ENCODE measurements at regions not wholly inside any gene's neighbourhood (a gene's known extent, or its start where the extent isn't known, plus 50 kb on each side); places are given as distances from the start of the nearest gene placed in this dataset.

DNA sequence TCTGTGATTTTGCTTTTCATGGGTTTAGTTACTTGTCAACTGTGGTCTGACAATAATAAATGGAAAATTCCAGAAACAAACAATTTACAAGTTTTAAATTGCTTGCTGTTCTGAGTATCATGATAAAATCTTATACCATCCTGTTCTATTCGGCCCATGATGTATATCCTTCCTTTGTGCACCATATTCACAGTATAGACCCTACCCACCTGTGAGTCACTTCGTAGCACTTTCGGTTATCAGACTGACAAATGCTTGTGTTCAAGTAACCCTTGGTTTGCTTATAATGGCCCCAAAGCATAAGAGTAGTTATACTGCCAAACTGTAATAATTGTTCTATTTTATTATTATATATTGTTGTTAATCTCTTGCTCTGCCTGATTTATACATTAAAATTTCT, 1183.4 kb upstream of the PCDH7 start:
- dilution Hi-C loops (cut with MboI; ENCODE audit: extremely low pct_ligation_motif_present, low sequenced_read_pairs) (no loop called here), intact Hi-C loops (cut with micrococcal nuclease) (no loop called here)
- TF ChIP-seq JUN (IDR thresholded peaks at IDR 0.05; ENCODE audit: borderline replicate concordance, insufficient read depth, insufficient read length, low read depth) (no peak), GATA2 (IDR thresholded peaks at IDR 0.05; ENCODE audit: insufficient read depth, insufficient read length, low read depth, low read length) (peak; percentile 14)
- H3K4me1 ChIP-seq (ENCODE audit: control insufficient read depth, extremely low read depth, insufficient read depth, low read length): no peaks in the 10 kb centered on the region
- H4K20me1 ChIP-seq (replicated peaks; ENCODE audit: control insufficient read depth, extremely low read depth, insufficient read depth, low read length): no peaks in the 10 kb centered on the region
- H3K36me3 ChIP-seq (ENCODE audit: control insufficient read depth in 2 of 2, extremely low read depth in 1 of 2, insufficient read depth in 2 of 2, low read length in 2 of 2): no peaks in the 10 kb centered on the region
- no peak overlapping the region for H3K9ac ChIP-seq (replicated peaks; ENCODE audit: extremely low read depth, insufficient read depth, low read length)
- no peaks in the 10 kb centered on the region for H3K27me3 ChIP-seq (ENCODE audit: control insufficient read depth in 2 of 2, insufficient read depth in 2 of 2, low read length in 2 of 2)
- H3K4me3 ChIP-seq (replicated peaks in 1 of 3; ENCODE audit: insufficient read depth in 1 of 3, low read depth in 1 of 3, low read length in 3 of 3): no peak overlapping the region
- H3K27ac ChIP-seq (ENCODE audit: insufficient read depth, low read depth, low read length): no peak overlapping the region
- POLR2A ChIA-PET: no interaction called here
- no peaks in the 10 kb centered on the region for H3K79me2 ChIP-seq (ENCODE audit: control insufficient read depth, insufficient read depth, low read length)
- no peak overlapping the region for H3K4me2 ChIP-seq (ENCODE audit: insufficient read depth, low read length)
- BruUV-seq (replicated peaks): no TSS peak
- H2AFZ ChIP-seq (ENCODE audit: low read depth, low read length): peak overlapping the region; percentile 54
- H3K9me1 ChIP-seq (replicated peaks; ENCODE audit: control insufficient read depth, extremely low read depth, insufficient read depth, low read length): no peaks in the 10 kb centered on the region
- DNase-seq (ENCODE audit: low read depth, low spot score) (peak; percentile 17), FAIRE-seq (peak; percentile 24)
- no peaks in the 10 kb centered on the region for H3K9me3 ChIP-seq (replicated peaks; ENCODE audit: control insufficient read depth, insufficient read depth, low read length)
- CTCF ChIA-PET: no interaction called here

DNA sequence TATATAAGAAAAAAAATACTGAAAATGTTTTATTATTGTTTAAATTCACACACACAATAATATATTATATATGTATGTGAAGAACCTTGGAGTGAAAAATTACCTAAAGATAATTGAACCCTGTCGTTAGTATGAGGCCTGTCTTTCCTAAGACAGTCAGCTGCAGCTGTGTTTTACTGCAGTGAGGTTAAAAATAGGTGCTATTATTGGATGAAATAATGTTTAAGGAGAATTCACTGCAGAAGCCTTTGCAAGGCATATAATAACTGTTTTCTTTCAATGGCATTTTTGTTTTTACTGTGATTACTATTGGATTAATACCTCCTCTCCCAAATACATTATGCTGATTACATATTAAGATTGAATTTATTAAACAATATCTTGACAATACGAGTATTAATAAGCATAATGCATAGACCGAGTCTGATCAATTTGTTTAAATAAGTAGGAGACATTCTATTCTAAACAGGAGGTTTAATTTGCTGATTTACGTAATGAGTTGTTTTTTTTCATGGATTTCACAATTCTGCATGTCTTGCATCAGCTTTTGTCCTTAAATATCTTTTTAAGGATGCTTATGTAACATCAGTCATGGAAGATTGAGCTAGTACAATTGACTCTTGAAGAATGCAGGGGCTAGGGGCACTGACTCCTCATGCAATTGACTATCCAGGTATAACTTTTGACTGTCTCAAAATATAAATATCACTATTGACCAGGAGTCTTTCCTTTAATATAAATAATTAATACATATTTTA, 1181.1 kb upstream of the PCDH7 start:
- no peak overlapping the region for H3K4me3 ChIP-seq (replicated peaks in 1 of 3; ENCODE audit: insufficient read depth in 1 of 3, low read depth in 1 of 3, low read length in 3 of 3)
- H3K9ac ChIP-seq (replicated peaks; ENCODE audit: extremely low read depth, insufficient read depth, low read length): no peak overlapping the region
- FAIRE-seq: no peak
- no peak for DNase-seq (ENCODE audit: low read depth, low spot score)
- no peak overlapping the region for H2AFZ ChIP-seq (ENCODE audit: low read depth, low read length)
- dilution Hi-C loops (cut with MboI; ENCODE audit: extremely low pct_ligation_motif_present, low sequenced_read_pairs): no loop called here
- BruUV-seq (replicated peaks): no TSS peak
- no peak overlapping the region for H3K4me2 ChIP-seq (ENCODE audit: insufficient read depth, low read length)
- TF ChIP-seq, protein P1, sequence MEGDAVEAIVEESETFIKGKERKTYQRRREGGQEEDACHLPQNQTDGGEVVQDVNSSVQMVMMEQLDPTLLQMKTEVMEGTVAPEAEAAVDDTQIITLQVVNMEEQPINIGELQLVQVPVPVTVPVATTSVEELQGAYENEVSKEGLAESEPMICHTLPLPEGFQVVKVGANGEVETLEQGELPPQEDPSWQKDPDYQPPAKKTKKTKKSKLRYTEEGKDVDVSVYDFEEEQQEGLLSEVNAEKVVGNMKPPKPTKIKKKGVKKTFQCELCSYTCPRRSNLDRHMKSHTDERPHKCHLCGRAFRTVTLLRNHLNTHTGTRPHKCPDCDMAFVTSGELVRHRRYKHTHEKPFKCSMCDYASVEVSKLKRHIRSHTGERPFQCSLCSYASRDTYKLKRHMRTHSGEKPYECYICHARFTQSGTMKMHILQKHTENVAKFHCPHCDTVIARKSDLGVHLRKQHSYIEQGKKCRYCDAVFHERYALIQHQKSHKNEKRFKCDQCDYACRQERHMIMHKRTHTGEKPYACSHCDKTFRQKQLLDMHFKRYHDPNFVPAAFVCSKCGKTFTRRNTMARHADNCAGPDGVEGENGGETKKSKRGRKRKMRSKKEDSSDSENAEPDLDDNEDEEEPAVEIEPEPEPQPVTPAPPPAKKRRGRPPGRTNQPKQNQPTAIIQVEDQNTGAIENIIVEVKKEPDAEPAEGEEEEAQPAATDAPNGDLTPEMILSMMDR (IDR thresholded peaks at IDR 0.05; ENCODE audit: extremely low read depth in 1 of 2, insufficient read depth in 1 of 2, low read depth in 1 of 2, low read length in 2 of 2): no peak
- TF ChIP-seq JUN (IDR thresholded peaks at IDR 0.05; ENCODE audit: borderline replicate concordance, insufficient read depth, insufficient read length, low read depth): no peak
- TF ChIP-seq FOS (IDR thresholded peaks at IDR 0.05; ENCODE audit: borderline replicate concordance, insufficient read depth, low read length): no peak
- ChIA-PET POLR2A (no interaction called here), CTCF (no interaction called here)
- H4K20me1 ChIP-seq (replicated peaks; ENCODE audit: control insufficient read depth, extremely low read depth, insufficient read depth, low read length): no peaks in the 10 kb centered on the region
- no peaks in the 10 kb centered on the region for H3K9me1 ChIP-seq (replicated peaks; ENCODE audit: control insufficient read depth, extremely low read depth, insufficient read depth, low read length)
- no peaks in the 10 kb centered on the region for H3K27me3 ChIP-seq (ENCODE audit: control insufficient read depth in 2 of 2, insufficient read depth in 2 of 2, low read length in 2 of 2)
- H3K79me2 ChIP-seq (ENCODE audit: control insufficient read depth, insufficient read depth, low read length): no peaks in the 10 kb centered on the region
- no peaks in the 10 kb centered on the region for H3K9me3 ChIP-seq (replicated peaks; ENCODE audit: control insufficient read depth, insufficient read depth, low read length)
- no peaks in the 10 kb centered on the region for H3K4me1 ChIP-seq (ENCODE audit: control insufficient read depth, extremely low read depth, insufficient read depth, low read length)
- intact Hi-C loops (cut with micrococcal nuclease): no loop called here
- no peak overlapping the region for H3K27ac ChIP-seq (ENCODE audit: insufficient read depth, low read depth, low read length)
- H3K36me3 ChIP-seq (ENCODE audit: control insufficient read depth in 2 of 2, extremely low read depth in 1 of 2, insufficient read depth in 2 of 2, low read length in 2 of 2): no peaks in the 10 kb centered on the region

Measured in endothelial cell of umbilical vein (primary cell).